ENCODE measurements at regions not wholly inside any gene's neighbourhood (a gene's known extent, or its start where the extent isn't known, plus 50 kb on each side); places are given as distances from the start of the nearest gene placed in this dataset.
"Not testable (repeated sequence)": the region's sequence is repeated elsewhere in the genome, so short reads cannot be mapped to it uniquely, and the experiment has no call there.

DNA sequence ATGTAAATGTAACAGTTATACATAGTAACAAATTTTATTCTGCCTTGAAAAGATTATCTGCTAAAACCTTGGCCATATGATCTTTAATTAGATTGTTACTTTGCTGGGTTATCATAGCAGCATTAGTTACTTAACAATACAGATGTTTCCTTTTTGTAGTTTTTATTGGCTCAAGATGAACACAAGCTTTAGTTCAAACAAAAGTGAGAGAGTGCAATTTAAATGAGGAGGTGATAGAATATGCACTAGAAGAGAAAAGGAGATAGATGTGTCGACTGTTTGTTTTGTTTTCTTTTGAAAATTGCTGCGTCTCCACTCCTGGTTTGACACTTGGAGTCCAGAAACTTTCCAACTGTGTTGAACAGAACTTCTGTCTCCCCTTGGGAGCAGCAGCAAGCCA is 91.4 kb upstream of the CAV2 start:
- no peak overlapping the region for H3K4me3 ChIP-seq (replicated peaks; ENCODE audit: insufficient read depth, low read length)
- H3K27me3 ChIP-seq (ENCODE audit: insufficient read depth, poor library complexity, severe bottlenecking) = no peaks in the 10 kb centered on the region
- no peak overlapping the region for H3K27ac ChIP-seq (replicated peaks)
- TF ChIP-seq POLR2AphosphoS5 (IDR thresholded peaks at IDR 0.05; ENCODE audit: low read depth) = no peak
- no peak for TF ChIP-seq CTCF (IDR thresholded peaks at IDR 0.05; ENCODE audit: insufficient read depth, low read length)
- TF ChIP-seq SPI1 (IDR thresholded peaks at IDR 0.05; ENCODE audit: borderline replicate concordance, low read depth) = no peak
- no peak for TF ChIP-seq GABPA (IDR thresholded peaks at IDR 0.05; ENCODE audit: low read depth)
- no peak for TF ChIP-seq REST (IDR thresholded peaks at IDR 0.05; ENCODE audit: insufficient replicate concordance, low read depth)
- DNase-seq (ENCODE audit: low read depth in 1 of 2, low spot score in 1 of 2) = no peak

- not testable (repeated sequence) for H3K27ac ChIP-seq (replicated peaks); DNase-seq (ENCODE audit: low read depth in 1 of 2, low spot score in 1 of 2); H3K27me3 ChIP-seq (ENCODE audit: insufficient read depth, poor library complexity, severe bottlenecking); H3K4me3 ChIP-seq (replicated peaks; ENCODE audit: insufficient read depth, low read length)
Measured at GRCh38 chr7:116408831-116409453, 90.6 kb upstream of the CAV2 start.

DNA sequence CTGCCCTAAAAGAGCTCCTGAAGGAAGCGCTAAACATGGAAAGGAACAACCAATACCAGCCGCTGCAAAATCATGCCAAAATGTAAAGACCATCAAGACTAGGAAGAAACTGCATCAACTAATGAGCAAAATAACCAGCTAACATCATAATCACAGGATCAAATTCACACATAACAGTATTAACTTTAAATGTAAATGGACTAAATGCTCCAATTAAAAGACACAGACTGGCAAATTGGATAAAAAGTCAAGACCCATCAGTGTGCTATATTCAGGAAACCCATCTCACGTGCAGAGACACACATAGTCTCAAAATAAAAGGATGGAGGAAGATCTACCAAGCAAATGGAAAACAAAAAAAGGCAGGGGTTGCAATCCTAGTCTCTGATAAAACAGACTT is 88.8 kb upstream of the CAV2 start:
- not testable (repeated sequence) for DNase-seq (ENCODE audit: low read depth in 1 of 2, low spot score in 1 of 2); H3K4me3 ChIP-seq (replicated peaks; ENCODE audit: insufficient read depth, low read length); H3K27ac ChIP-seq (replicated peaks); H3K27me3 ChIP-seq (ENCODE audit: insufficient read depth, poor library complexity, severe bottlenecking)

DNA sequence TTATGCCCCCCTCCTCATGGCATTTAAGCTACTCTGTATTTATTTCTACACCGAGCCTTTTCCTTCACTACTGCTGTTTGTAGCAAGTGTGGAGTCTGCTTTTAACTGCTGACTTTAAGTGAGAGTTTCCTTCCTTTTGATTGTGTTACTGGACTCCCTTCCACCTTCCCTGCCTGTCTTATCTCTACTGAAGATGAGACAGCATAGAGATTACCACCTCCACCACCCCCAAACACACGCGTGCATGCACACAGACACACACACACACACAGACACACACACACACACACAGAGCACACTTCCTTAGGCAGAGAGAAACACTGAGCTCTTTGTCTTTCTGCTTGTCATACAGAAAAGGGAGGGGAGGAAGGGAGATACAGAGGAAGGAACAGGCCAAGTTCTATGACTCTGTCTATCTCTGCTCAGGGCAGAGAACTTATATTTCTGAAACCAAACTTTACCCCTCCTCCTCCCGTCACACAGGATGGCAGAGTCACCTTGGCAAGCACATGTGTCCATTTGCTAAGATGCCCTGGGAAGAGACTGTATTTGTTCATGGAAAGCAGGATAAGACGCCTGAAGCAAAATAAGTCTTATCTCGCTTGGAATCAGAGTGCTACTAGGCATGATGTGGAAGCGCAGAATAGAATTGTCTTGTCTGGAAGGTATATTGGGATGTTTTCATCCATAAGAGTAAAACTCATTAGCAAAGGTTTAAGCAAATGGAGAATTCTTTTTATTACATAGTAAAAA is 81.8 kb upstream of the CAV2 start:
- H3K27ac ChIP-seq (replicated peaks) = no peak overlapping the region
- DNase-seq (ENCODE audit: low read depth in 1 of 2, low spot score in 1 of 2) = no peak
- no peak overlapping the region for H3K4me3 ChIP-seq (replicated peaks; ENCODE audit: insufficient read depth, low read length)
- H3K27me3 ChIP-seq (ENCODE audit: insufficient read depth, poor library complexity, severe bottlenecking) = no peaks in the 10 kb centered on the region
- TF ChIP-seq SPI1 (IDR thresholded peaks at IDR 0.05; ENCODE audit: borderline replicate concordance, low read depth) = no peak
- no peak for TF ChIP-seq CTCF (IDR thresholded peaks at IDR 0.05; ENCODE audit: insufficient read depth, low read length)
- TF ChIP-seq GABPA (IDR thresholded peaks at IDR 0.05; ENCODE audit: low read depth) = no peak
- TF ChIP-seq POLR2AphosphoS5 (IDR thresholded peaks at IDR 0.05; ENCODE audit: low read depth) = no peak
- TF ChIP-seq REST (IDR thresholded peaks at IDR 0.05; ENCODE audit: insufficient replicate concordance, low read depth) = no peak

- Histone ChIP-seq H3K27me3 (ENCODE audit: insufficient read depth, poor library complexity, severe bottlenecking) (no peaks in the 10 kb centered on the region), H3K27ac (replicated peaks) (no peak overlapping the region), H3K4me3 (replicated peaks; ENCODE audit: insufficient read depth, low read length) (no peak overlapping the region)
- DNase-seq (ENCODE audit: low read depth in 1 of 2, low spot score in 1 of 2) = no peak
- TF ChIP-seq POLR2AphosphoS5 (IDR thresholded peaks at IDR 0.05; ENCODE audit: low read depth) = no peak
- TF ChIP-seq CTCF (IDR thresholded peaks at IDR 0.05; ENCODE audit: insufficient read depth, low read length) = no peak
- no peak for TF ChIP-seq SPI1 (IDR thresholded peaks at IDR 0.05; ENCODE audit: borderline replicate concordance, low read depth)
- no peak for TF ChIP-seq GABPA (IDR thresholded peaks at IDR 0.05; ENCODE audit: low read depth)
- TF ChIP-seq REST (IDR thresholded peaks at IDR 0.05; ENCODE audit: insufficient replicate concordance, low read depth) = no peak
Measured at GRCh38 chr7:116418524-116418923, 81.0 kb upstream of the CAV2 start.

Data from HL-60 (cell line).